NT2/D1 (cell line): ENCODE measurements at regions not wholly inside any gene's neighbourhood (a gene's known extent, or its start where the extent isn't known, plus 50 kb on each side); places are given as distances from the start of the nearest gene placed in this dataset.

Experiments
- SUZ12 ChIP-seq: IDR thresholded peaks from 2 replicates; pipeline ENCODE4 v1.6.1; 2011; ENCODE audit not compliant: insufficient read length, insufficient read depth; ENCODE audit errors: extremely low read depth
- YY1 ChIP-seq: IDR thresholded peaks from 2 replicates; pipeline ENCODE4 v1.6.1; 2011; ENCODE audit not compliant: insufficient read length, insufficient read depth
- ZNF274 ChIP-seq: IDR thresholded peaks from 2 replicates; pipeline ENCODE4 v1.6.1; 2011; ENCODE audit warnings: mild to moderate bottlenecking, low read depth, low read length

DNA sequence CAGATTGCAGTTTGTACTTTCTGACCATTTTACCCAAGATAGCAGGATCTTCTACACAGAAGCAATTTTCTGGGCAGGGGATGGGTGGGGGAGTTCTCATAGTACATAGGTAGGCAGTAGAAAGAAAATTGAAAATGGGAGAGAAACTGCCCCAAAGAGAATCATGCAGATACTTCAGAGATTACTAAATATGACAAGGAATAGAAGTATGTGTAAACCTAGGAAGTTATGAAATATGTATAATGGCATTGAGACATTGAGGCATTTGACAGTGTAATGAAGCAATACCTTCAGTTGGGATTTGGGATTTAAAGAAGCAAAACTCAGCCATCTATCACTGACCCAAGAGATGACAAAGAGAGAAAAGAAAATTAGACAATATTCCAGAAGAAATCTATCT is 233.0 kb downstream of the PTN start:
- TF ChIP-seq ZNF274 (no peak), YY1 (no peak), SUZ12 (no peak)
